ENCODE measurements at regions not wholly inside any gene's neighbourhood (a gene's known extent, or its start where the extent isn't known, plus 50 kb on each side); places are given as distances from the start of the nearest gene placed in this dataset.

- intact Hi-C loops (cut with DNase I; ENCODE audit: low total_unique reads): loop anchor here (5.0 to 10.0 kb wide), 2 partner anchors 457 to 609 kb away; no protein-coding TSS in a partner anchor
- H3K4me3 ChIP-seq (ENCODE audit: low read depth, poor library complexity, severe bottlenecking): no peak overlapping the region
- WGBS, 2 donors: 92 to 95% methylated on average over 4 of the region's 4 CpGs
- peak in 1 of 2 donors; percentile 60 for DNase-seq (ENCODE audit: low spot score in 2 of 2)
- TF ChIP-seq CTCF (IDR thresholded peaks at IDR 0.05): no peak
- no peak for TF ChIP-seq POLR2A (IDR thresholded peaks at IDR 0.05)
These were observed 183.6 kb downstream of the SH3BP4 start for GRCh38 chr2:235135195-235135965.

GRCh38 chr2:235135990-235136561, 184.3 kb downstream of the SH3BP4 start:
- 40 to 46% methylated on average over 19 of the region's 19 CpGs for WGBS, 2 donors
- DNase-seq (ENCODE audit: low spot score in 2 of 2): peak; percentile 57 to 91
- TF ChIP-seq POLR2A (IDR thresholded peaks at IDR 0.05) (no peak), CTCF (IDR thresholded peaks at IDR 0.05) (peak in 1 of 3 donors; percentile 67)
- intact Hi-C loops (cut with DNase I; ENCODE audit: low total_unique reads): loop anchor here (5.0 to 10.0 kb wide), 2 partner anchors 456 to 609 kb away; no protein-coding TSS in a partner anchor
- no peak overlapping the region for H3K4me3 ChIP-seq (ENCODE audit: low read depth, poor library complexity, severe bottlenecking)

GRCh38 chr2:235138339-235138738, 186.5 kb downstream of the SH3BP4 start:
- H3K4me3 ChIP-seq (ENCODE audit: low read depth, poor library complexity, severe bottlenecking): no peak overlapping the region
- WGBS, 2 donors: 81 to 88% methylated on average over 10 of the region's 10 CpGs
- TF ChIP-seq CTCF (IDR thresholded peaks at IDR 0.05): no peak
- no peak for TF ChIP-seq POLR2A (IDR thresholded peaks at IDR 0.05)
- DNase-seq (ENCODE audit: low spot score in 2 of 2): peak in 1 of 2 donors; percentile 70
- intact Hi-C loops (cut with DNase I; ENCODE audit: low total_unique reads): loop anchor here (5.0 to 10.0 kb wide), 2 partner anchors 454 to 606 kb away; no protein-coding TSS in a partner anchor

GRCh38 chr2:235139956-235140800, 188.4 kb downstream of the SH3BP4 start:
- 95% methylated on average over 19 of the region's 19 CpGs for WGBS, 2 donors
- H3K4me3 ChIP-seq (ENCODE audit: low read depth, poor library complexity, severe bottlenecking): no peak overlapping the region
- TF ChIP-seq POLR2A (IDR thresholded peaks at IDR 0.05) (no peak), CTCF (IDR thresholded peaks at IDR 0.05) (no peak)
- intact Hi-C loops (cut with DNase I; ENCODE audit: low total_unique reads): loop anchor here (5.0 to 10.0 kb wide), 2 partner anchors 452 to 605 kb away; no protein-coding TSS in a partner anchor
- DNase-seq (ENCODE audit: low spot score in 2 of 2): peak in 1 of 2 donors; percentile 83

- WGBS, 2 donors: 96 to 97% methylated on average over 5 of the region's 5 CpGs
- TF ChIP-seq POLR2A (IDR thresholded peaks at IDR 0.05) (no peak), CTCF (IDR thresholded peaks at IDR 0.05) (no peak)
- no peak for DNase-seq (ENCODE audit: low spot score in 2 of 2)
- no peak overlapping the region for H3K4me3 ChIP-seq (ENCODE audit: low read depth, poor library complexity, severe bottlenecking)
- intact Hi-C loops (cut with DNase I; ENCODE audit: low total_unique reads): no loop called here
These were observed 188.9 kb downstream of the SH3BP4 start for GRCh38 chr2:235140801-235141081.
